AG09309 (cell line): ENCODE measurements at regions not wholly inside any gene's neighbourhood (a gene's known extent, or its start where the extent isn't known, plus 50 kb on each side); places are given as distances from the start of the nearest gene placed in this dataset.

Experiments used
- DNase-seq: peaks from one replicate; pipeline ENCODE4 v3.0.0-alpha.2; 2010; ENCODE audit warnings: low read depth
- H3K4me3 ChIP-seq: 2 replicates; pipeline ENCODE4 v1.5.1; 2011; ENCODE audit warnings: mild to moderate bottlenecking, low read depth, low read length, moderate library complexity; ENCODE audit not compliant: control insufficient read depth
- TF ChIP-seq, protein P1 (sequence below): IDR thresholded peaks from 2 replicates; pipeline ENCODE4 v1.5.1; 2011; ENCODE audit warnings: mild to moderate bottlenecking, low read depth, low read length, inconsistent platforms; ENCODE audit not compliant: insufficient read depth, control insufficient read depth; ENCODE audit errors: missing control alignments

DNA sequence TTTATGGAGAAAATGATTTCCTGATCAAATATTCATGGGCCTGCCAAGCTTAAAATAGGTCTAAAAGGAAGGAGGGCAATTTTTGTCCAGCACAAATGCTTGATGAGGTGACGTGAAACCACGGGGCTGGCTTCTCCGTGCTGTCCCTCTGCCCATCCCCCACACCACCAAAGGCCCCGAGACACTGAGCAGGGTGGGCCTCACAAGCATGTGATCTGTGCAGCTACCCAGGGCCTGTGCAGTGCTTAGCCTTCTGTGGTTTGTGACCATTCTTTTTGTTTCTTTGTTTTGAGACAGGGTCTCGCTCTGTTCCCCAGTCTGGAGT, 94.8 kb upstream of the RTL6 start:
- TF ChIP-seq, protein P1, sequence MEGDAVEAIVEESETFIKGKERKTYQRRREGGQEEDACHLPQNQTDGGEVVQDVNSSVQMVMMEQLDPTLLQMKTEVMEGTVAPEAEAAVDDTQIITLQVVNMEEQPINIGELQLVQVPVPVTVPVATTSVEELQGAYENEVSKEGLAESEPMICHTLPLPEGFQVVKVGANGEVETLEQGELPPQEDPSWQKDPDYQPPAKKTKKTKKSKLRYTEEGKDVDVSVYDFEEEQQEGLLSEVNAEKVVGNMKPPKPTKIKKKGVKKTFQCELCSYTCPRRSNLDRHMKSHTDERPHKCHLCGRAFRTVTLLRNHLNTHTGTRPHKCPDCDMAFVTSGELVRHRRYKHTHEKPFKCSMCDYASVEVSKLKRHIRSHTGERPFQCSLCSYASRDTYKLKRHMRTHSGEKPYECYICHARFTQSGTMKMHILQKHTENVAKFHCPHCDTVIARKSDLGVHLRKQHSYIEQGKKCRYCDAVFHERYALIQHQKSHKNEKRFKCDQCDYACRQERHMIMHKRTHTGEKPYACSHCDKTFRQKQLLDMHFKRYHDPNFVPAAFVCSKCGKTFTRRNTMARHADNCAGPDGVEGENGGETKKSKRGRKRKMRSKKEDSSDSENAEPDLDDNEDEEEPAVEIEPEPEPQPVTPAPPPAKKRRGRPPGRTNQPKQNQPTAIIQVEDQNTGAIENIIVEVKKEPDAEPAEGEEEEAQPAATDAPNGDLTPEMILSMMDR, result no peak
- DNase-seq, result no peak
- no peak overlapping the region for H3K4me3 ChIP-seq

DNA sequence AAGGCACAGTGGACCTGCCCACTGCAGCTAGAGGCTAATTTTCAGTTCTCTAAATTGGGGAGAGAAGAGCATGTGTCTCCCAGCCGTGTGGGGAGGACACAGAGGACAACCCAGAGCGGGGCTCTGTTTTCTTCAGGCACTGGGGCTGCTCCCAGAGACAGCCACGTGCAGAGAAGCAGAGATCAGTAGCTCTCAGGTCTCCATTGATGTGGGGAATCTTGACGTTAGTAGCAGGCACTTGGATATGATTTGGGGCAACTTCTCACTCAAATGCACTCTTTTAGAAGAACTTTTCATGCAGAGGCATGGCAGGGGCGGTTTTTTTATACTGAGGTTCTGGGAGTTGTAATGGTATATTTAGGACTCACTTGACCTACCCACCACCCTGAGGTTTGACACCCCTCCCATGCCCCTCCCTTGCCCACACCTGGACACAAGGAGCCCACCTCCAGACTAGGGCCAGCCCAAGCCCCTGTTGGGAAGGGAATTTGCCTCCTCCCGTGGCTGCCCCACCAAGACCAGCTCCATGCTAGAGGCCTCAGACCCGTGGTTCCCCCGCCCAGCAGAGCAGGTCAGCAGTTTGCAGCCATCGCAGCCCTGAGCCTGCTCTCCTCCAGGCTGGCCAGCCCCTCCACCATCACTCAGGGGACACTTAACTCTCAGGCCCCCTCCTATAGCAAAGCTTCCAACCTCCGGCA, 94.2 kb upstream of the RTL6 start:
- no peak overlapping the region for H3K4me3 ChIP-seq
- DNase-seq, result no peak
- TF ChIP-seq, protein P1, result no peak

DNA sequence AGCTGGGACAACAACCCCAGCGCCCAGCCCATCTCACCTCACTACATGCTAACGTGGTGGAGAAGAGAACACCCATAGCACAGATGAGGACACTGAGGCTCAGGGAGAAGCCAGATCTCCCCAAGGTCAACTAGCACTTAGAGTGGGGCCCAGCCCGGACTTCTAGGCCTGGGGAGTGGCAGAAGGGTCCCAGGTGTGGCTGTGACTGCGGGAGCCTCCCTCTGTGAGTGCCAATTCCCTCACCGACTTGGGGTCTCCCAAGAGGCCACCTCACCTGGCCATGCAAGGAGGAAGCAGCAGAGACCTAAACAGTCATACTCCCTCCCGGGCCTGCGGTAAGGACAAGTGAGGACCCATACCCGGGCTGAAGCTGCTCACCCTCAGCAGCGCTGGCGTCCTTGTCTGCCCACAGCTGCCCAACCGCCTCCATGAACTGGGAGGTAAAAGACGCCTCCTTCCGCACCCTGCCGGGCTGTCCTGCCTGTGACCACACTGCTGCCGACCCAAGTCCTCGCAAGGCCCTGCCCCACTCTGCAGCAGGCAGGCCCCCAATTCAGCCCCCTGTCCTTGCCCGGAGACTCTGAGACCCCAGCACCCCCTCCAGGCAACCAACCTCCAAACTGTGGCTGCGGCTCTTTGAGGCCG, 93.2 kb upstream of the RTL6 start:
- no peak overlapping the region for H3K4me3 ChIP-seq
- TF ChIP-seq, protein P1, result no peak
- DNase-seq, result no peak

DNA sequence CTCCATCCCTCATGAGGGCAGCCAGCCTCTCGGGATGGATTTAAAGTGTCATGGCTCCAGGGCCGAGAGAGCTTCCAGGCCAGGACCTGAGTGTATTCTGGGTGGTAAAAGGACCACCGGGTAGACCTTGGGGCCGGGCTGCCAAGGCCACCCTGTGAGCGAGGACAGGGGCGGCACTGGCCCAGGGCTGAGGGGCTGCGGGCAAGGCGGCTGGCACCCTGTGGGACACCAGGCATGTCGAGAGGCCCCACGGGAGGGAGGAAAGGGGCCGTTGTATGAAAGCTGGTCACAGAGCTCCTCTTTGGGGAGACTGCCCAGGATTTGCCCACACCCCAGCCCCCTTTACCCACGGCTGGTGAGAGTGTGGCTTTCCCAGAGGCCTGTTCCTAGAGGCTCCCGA, 92.3 kb upstream of the RTL6 start:
- TF ChIP-seq, protein P1, result no peak
- DNase-seq, result no peak
- H3K4me3 ChIP-seq, result no peak overlapping the region

DNA sequence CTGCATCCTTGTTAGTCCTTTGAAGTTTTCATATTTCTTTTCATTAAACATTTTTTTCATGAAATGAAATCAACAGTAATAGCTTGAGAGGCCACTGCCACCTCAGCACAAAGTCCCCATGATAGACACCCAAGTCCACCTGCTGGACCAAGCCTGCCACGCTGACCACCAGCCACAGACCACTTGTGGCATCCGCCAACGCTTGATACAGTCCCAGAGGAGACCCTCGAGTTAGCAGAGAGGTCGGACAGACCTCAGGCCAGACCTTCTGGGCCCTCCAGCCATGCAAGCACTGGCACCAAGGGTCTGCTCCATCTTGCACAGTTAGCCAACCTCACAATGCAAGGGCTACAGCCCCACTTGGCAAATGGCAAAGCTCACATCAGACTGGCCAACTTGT, 91.8 kb upstream of the RTL6 start:
- TF ChIP-seq, protein P1, result no peak
- no peak for DNase-seq
- no peak overlapping the region for H3K4me3 ChIP-seq

DNA sequence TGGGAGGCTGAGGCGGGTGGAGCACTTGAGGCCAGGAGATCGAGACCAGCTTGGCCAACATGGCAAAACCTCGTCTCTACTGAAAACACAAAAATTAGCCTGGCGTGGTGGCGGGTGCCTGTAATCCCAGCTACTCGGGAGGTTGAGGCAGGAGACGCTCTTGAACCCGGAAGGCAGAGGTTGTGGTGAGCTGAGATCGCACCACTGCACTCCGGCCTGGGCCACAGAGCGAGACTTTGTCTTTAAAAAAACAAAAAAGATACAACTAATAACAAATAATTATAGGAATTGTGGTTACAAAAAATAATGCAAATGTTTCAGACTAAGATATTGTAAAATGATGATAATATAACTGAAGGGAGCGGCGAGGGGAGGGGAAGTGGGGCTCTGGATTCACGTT, 90.3 kb upstream of the RTL6 start:
- H3K4me3 ChIP-seq, result no peak overlapping the region
- DNase-seq, result no peak
- TF ChIP-seq, protein P1, result no peak
